WTC11 (cell line): ENCODE measurements at regions not wholly inside any gene's neighbourhood (a gene's known extent, or its start where the extent isn't known, plus 50 kb on each side); places are given as distances from the start of the nearest gene placed in this dataset.

Source experiments
- ATF3 ChIP-seq: sonication (generic); formaldehyde crosslinking; conservative IDR thresholded peaks from 2 replicates; pipeline ENCODE4 v1.8.1; 2022; ENCODE audit warnings: mild to moderate bottlenecking, missing genetic modification reagents
- CREB1 ChIP-seq: sonication (generic); formaldehyde crosslinking; IDR thresholded peaks from 2 replicates; pipeline ENCODE4 v1.8.0; 2023; ENCODE audit warnings: mild to moderate bottlenecking, missing genetic modification reagents
- CTCF ChIP-seq: fragments of 200-600 bp; IDR thresholded peaks from 2 replicates; pipeline ENCODE4 v1.8.0; 2022; ENCODE audit warnings: antibody characterized with exemption
- HMGXB4 ChIP-seq: sonication (generic); formaldehyde crosslinking; IDR thresholded peaks from 2 replicates; pipeline ENCODE4 v1.8.1; 2023; ENCODE audit warnings: mild to moderate bottlenecking, moderate library complexity, missing genetic modification reagents
- ZNF512 ChIP-seq: sonication (generic); formaldehyde crosslinking; IDR thresholded peaks from 2 replicates; pipeline ENCODE4 v1.8.1; 2022; ENCODE audit warnings: missing genetic modification reagents, borderline replicate concordance
- TF ChIP-seq, protein P1 (sequence below): sonication (generic); formaldehyde crosslinking; IDR thresholded peaks from 2 replicates; pipeline ENCODE4 v1.8.1; 2022; ENCODE audit warnings: mild to moderate bottlenecking, missing genetic modification reagents, moderate library complexity, borderline replicate concordance

GRCh38 chr9:82781921-82782392, 281.0 kb downstream of the RASEF start:
- TF ChIP-seq CTCF (no peak), HMGXB4 (CRISPR knock-in tag) (no peak), CREB1 (no peak), ATF3 (no peak), ZNF512 (no peak)
- TF ChIP-seq, protein P1, sequence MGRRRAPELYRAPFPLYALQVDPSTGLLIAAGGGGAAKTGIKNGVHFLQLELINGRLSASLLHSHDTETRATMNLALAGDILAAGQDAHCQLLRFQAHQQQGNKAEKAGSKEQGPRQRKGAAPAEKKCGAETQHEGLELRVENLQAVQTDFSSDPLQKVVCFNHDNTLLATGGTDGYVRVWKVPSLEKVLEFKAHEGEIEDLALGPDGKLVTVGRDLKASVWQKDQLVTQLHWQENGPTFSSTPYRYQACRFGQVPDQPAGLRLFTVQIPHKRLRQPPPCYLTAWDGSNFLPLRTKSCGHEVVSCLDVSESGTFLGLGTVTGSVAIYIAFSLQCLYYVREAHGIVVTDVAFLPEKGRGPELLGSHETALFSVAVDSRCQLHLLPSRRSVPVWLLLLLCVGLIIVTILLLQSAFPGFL (CRISPR knock-in tag): no peak
